Smooth muscle cell (in vitro differentiated cells): ENCODE measurements at regions not wholly inside any gene's neighbourhood (a gene's known extent, or its start where the extent isn't known, plus 50 kb on each side); places are given as distances from the start of the nearest gene placed in this dataset.

ENCODE experiments used
- DNase-seq: peaks from one replicate; lab custom pipeline; 2025; ENCODE audit not compliant: unreplicated experiment; lab: John Stamatoyannopoulos, UW
- H2AFZ ChIP-seq: fragments of 200-600 bp; sonication (generic); 2 replicates; pipeline ENCODE4 v1.6.0; 2016; ENCODE audit warnings: antibody characterized with exemption, low read depth, mild to moderate bottlenecking
- H3F3A ChIP-seq: fragments of 200-600 bp; sonication (generic); 2 replicates; pipeline ENCODE4 v1.6.0; 2017; ENCODE audit warnings: antibody characterized with exemption, low read depth
- H3K27ac ChIP-seq: fragments of 200-600 bp; sonication (generic); 2 replicates; pipeline ENCODE4 v1.5.1; 2016; ENCODE audit warnings: low read depth, mild to moderate bottlenecking
- H3K27me3 ChIP-seq: fragments of 200-600 bp; sonication (generic); 2 replicates; pipeline ENCODE4 v1.6.1; 2016; ENCODE audit warnings: low read depth, mild to moderate bottlenecking
- H3K36me3 ChIP-seq: fragments of 200-600 bp; sonication (generic); 2 replicates; pipeline ENCODE4 v1.5.1; 2016; ENCODE audit warnings: low read depth
- H3K4me1 ChIP-seq: fragments of 200-600 bp; sonication (generic); 2 replicates; pipeline ENCODE4 v1.5.1; 2016; ENCODE audit warnings: low read depth
- H3K4me2 ChIP-seq: fragments of 200-600 bp; sonication (generic); 2 replicates; pipeline ENCODE4 v1.6.0; 2016; ENCODE audit warnings: mild to moderate bottlenecking
- H3K4me3 ChIP-seq: fragments of 200-600 bp; sonication (generic); 2 replicates; pipeline ENCODE4 v1.5.1; 2016; ENCODE audit warnings: mild to moderate bottlenecking
- H3K79me2 ChIP-seq: fragments of 200-600 bp; sonication (generic); 2 replicates; pipeline ENCODE4 v1.6.0; 2016; ENCODE audit warnings: low read depth, mild to moderate bottlenecking
- H3K9ac ChIP-seq: fragments of 200-600 bp; sonication (generic); 2 replicates; pipeline ENCODE4 v1.6.0; 2016; ENCODE audit warnings: low read depth
- H3K9me3 ChIP-seq: fragments of 200-600 bp; sonication (generic); replicated peaks from 2 replicates; pipeline ENCODE4 v1.5.1; 2016; ENCODE audit warnings: low read depth
- H4K20me1 ChIP-seq: fragments of 200-600 bp; sonication (generic); 2 replicates; pipeline ENCODE4 v1.6.0; 2016; ENCODE audit warnings: low read depth
- WGBS: methylation state at CpG from one replicate; pipeline ENCODE4 v1.1.7; 2016; ENCODE audit warnings: low lambda C conversion rate; 5-methylcytosine and 5-hydroxymethylcytosine counted together
- TF ChIP-seq, protein P1 (sequence below): fragments of 200-600 bp; sonication (generic); IDR thresholded peaks from 2 replicates; pipeline ENCODE4 v1.5.1; 2017; ENCODE audit warnings: borderline replicate concordance, mild to moderate bottlenecking, antibody characterized with exemption; ENCODE audit not compliant: insufficient read depth, poor library complexity, severe bottlenecking

DNA sequence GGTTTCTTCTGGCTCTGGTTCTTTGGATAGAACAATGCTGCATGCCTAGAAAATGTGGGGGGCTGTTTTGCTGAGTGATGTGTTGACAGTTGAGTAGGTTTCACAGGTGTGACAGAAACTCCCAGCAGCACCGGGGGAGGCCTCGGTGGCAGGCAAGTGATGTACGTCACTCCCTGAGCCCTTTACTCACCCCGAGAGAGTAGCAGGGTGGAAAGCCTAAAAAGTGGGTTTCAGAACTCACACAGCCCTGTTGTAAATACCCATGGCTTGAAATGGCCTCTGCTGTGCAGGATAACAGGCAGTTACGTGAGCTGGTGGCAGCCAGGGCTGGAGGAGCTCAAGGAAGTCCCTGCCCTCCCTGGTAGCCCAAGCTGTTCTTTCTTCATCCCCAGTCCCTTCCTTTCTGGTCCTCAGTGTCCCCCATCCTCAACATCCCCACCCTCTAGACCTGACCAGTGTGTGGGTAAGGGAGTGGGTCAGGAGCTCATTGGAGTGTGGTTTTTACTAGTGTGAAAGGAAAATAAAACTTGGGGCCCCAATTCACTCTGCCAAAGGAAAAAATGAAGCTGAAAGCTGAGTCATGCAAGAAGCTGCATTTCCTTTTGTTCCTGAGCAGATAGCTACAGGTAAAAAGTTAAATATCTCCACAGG is 258.1 kb downstream of the STK31 start:
- no peaks in the 10 kb centered on the region for H3K27me3 ChIP-seq
- WGBS, result 88% methylated on average over 5 of the region's 5 CpGs

DNA sequence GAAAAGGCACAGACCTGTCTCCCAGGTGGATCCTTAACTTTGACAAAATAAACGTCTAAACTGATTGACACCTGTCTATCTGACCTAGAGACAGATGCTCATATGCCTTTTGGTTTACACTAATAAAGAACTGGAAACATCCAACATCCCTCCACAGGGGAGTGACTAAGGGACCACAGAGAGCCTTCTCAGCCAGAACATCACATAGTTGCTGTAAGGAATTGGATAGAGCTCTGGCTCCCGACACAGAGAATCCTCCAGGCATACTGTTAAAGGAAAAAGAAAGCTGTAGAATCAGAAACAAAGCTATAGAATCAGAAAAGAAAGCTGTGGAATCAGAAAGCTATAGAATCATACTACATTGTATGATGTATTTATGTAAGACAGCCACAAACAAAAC is 258.8 kb downstream of the STK31 start:
- Histone ChIP-seq H4K20me1 (no peaks in the 10 kb centered on the region), H3K27me3 (no peaks in the 10 kb centered on the region), H3K36me3 (no peaks in the 10 kb centered on the region), H3K9me3 (no peaks in the 10 kb centered on the region), H3K79me2 (no peaks in the 10 kb centered on the region), H3K4me3 (no peak overlapping the region), H3K4me2 (no peak overlapping the region), H3F3A (peaks cover 12% of the 10 kb centered on the region), H3K9ac (no peak overlapping the region), H2AFZ (no peak overlapping the region), H3K27ac (no peak overlapping the region), H3K4me1 (peaks cover 9% of the 10 kb centered on the region)
- no peak for DNase-seq
- WGBS, result 39% methylated on average over 2 of the region's 2 CpGs
- TF ChIP-seq, protein P1, sequence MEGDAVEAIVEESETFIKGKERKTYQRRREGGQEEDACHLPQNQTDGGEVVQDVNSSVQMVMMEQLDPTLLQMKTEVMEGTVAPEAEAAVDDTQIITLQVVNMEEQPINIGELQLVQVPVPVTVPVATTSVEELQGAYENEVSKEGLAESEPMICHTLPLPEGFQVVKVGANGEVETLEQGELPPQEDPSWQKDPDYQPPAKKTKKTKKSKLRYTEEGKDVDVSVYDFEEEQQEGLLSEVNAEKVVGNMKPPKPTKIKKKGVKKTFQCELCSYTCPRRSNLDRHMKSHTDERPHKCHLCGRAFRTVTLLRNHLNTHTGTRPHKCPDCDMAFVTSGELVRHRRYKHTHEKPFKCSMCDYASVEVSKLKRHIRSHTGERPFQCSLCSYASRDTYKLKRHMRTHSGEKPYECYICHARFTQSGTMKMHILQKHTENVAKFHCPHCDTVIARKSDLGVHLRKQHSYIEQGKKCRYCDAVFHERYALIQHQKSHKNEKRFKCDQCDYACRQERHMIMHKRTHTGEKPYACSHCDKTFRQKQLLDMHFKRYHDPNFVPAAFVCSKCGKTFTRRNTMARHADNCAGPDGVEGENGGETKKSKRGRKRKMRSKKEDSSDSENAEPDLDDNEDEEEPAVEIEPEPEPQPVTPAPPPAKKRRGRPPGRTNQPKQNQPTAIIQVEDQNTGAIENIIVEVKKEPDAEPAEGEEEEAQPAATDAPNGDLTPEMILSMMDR, result no peak

More for the DNA sequence above, 258.1 kb downstream of the STK31 start:
- no peak for DNase-seq
- Histone ChIP-seq H2AFZ (no peak overlapping the region), H3K4me3 (no peak overlapping the region), H3K36me3 (no peaks in the 10 kb centered on the region), H3F3A (peaks cover 12% of the 10 kb centered on the region), H3K4me2 (no peak overlapping the region), H3K27ac (no peak overlapping the region), H4K20me1 (no peaks in the 10 kb centered on the region), H3K9ac (no peak overlapping the region), H3K9me3 (no peaks in the 10 kb centered on the region), H3K4me1 (peaks cover 9% of the 10 kb centered on the region), H3K79me2 (no peaks in the 10 kb centered on the region)
- TF ChIP-seq, protein P1, result no peak

DNA sequence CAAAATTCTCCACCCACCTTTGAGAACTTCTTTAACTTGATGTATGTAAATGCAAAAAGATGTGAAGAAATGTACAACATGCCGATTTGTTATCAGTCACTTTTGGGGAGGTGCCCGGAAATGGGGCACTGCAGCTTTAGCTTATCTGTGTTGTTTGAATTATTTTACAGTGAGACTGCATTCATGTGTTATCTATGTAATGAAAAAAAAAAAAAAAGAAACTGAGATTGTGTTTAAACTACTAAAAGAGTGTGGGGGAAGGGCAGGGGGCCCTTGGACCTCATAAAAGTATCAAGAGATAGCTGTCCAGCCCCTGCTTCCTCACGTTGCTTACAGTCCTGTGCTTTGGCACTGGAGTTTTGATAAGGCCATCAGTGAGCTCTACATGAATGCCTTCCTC is 259.4 kb downstream of the STK31 start:
- Histone ChIP-seq H2AFZ (no peak overlapping the region), H3K27ac (no peak overlapping the region), H4K20me1 (no peaks in the 10 kb centered on the region), H3F3A (peaks cover 12% of the 10 kb centered on the region), H3K9me3 (no peaks in the 10 kb centered on the region), H3K4me3 (no peak overlapping the region), H3K36me3 (no peaks in the 10 kb centered on the region), H3K79me2 (no peaks in the 10 kb centered on the region), H3K9ac (no peak overlapping the region), H3K4me1 (peaks cover 9% of the 10 kb centered on the region), H3K27me3 (no peaks in the 10 kb centered on the region), H3K4me2 (no peak overlapping the region)
- no peak for DNase-seq
- WGBS, result 14% methylated on average over 3 of the region's 3 CpGs
- TF ChIP-seq, protein P1, result no peak

DNA sequence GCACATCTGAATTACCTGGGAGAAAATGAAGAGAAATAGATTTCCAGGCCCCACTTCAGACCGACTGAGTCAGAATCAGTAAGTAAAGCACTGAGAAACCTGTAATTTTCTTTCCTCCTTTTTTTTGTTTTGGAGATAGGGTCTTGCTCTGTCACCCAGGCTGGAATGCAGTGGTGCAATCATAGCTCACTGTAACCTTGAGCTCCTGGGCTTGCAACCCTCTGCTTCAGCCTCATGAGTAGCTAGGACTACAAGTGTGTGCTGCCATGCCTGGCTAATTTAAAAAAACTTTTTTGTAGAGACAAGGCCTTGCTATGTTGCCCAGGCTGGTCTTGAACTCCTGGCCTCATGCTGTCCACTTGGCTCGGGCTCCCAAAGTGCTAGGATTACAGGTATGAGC is 260.2 kb downstream of the STK31 start:
- Histone ChIP-seq H2AFZ (no peak overlapping the region), H3K4me3 (no peak overlapping the region), H3K9ac (no peak overlapping the region)

More for the DNA sequence above, 260.2 kb downstream of the STK31 start:
- no peak for DNase-seq
- peaks cover 12% of the 10 kb centered on the region for H3F3A ChIP-seq
- H3K4me2 ChIP-seq, result peak overlapping the region; percentile 33
- no peaks in the 10 kb centered on the region for H3K27me3 ChIP-seq
- no peaks in the 10 kb centered on the region for H3K79me2 ChIP-seq
- TF ChIP-seq, protein P1, result no peak
- WGBS, result 89% methylated on average over 2 of the region's 2 CpGs
- peak overlapping the region; percentile 43 for H3K27ac ChIP-seq
- no peaks in the 10 kb centered on the region for H4K20me1 ChIP-seq
- H3K4me1 ChIP-seq, result peaks cover 9% of the 10 kb centered on the region
- H3K36me3 ChIP-seq, result no peaks in the 10 kb centered on the region
- no peaks in the 10 kb centered on the region for H3K9me3 ChIP-seq
